OCI-LY1 (cell line): ENCODE measurements at regions not wholly inside any gene's neighbourhood (a gene's known extent, or its start where the extent isn't known, plus 50 kb on each side); places are given as distances from the start of the nearest gene placed in this dataset.

Source experiments
- H2AFZ ChIP-seq: fragments of 200-600 bp; sonication (generic), shearing (Covaris generic); 2 replicates; pipeline ENCODE4 v1.6.0; 2014; ENCODE audit warnings: antibody characterized with exemption, mild to moderate bottlenecking, low read length
- H3F3A ChIP-seq: fragments of 200-600 bp; sonication (generic), shearing (Covaris generic); 2 replicates; pipeline ENCODE4 v1.6.0; 2014; ENCODE audit warnings: mild to moderate bottlenecking, antibody characterized with exemption, low read length, moderate library complexity; ENCODE audit not compliant: insufficient read depth
- H3K27ac ChIP-seq: fragments of 200-600 bp; sonication (generic); 2 replicates; pipeline ENCODE4 v1.5.1; 2014; ENCODE audit warnings: low read length, mixed run types, mild to moderate bottlenecking, low read depth; ENCODE audit not compliant: poor library complexity, severe bottlenecking
- H3K27me3 ChIP-seq: fragments of 200-600 bp; sonication (generic); 2 replicates; pipeline ENCODE4 v1.6.0; 2014; ENCODE audit warnings: antibody characterized with exemption, mild to moderate bottlenecking, low read length, moderate library complexity; ENCODE audit not compliant: insufficient read depth
- H3K36me3 ChIP-seq: fragments of 200-600 bp; sonication (generic); 2 replicates; pipeline ENCODE4 v1.6.1; 2014; ENCODE audit warnings: mild to moderate bottlenecking, antibody characterized with exemption, low read length, moderate library complexity, mixed read lengths; ENCODE audit not compliant: insufficient read depth
- H3K4me1 ChIP-seq: fragments of 200-600 bp; sonication (generic); 2 replicates; pipeline ENCODE4 v1.5.1; 2014; ENCODE audit warnings: mild to moderate bottlenecking, low read length, moderate library complexity; ENCODE audit not compliant: insufficient read depth, severe bottlenecking
- H3K4me2 ChIP-seq: fragments of 200-600 bp; sonication (generic), shearing (Covaris generic); 2 replicates; pipeline ENCODE4 v1.6.1; 2014; ENCODE audit warnings: low read length
- H3K4me3 ChIP-seq: fragments of 200-600 bp; sonication (generic); 2 replicates; pipeline ENCODE4 v1.5.1; 2014; ENCODE audit warnings: low read length, low read depth, mild to moderate bottlenecking, mixed read lengths; ENCODE audit not compliant: poor library complexity, severe bottlenecking
- H3K79me2 ChIP-seq: fragments of 200-600 bp; shearing (Covaris generic); 2 replicates; pipeline ENCODE4 v1.6.1; 2016; ENCODE audit warnings: mixed run types, low read length, mixed read lengths; ENCODE audit not compliant: insufficient read depth
- H3K9ac ChIP-seq: fragments of 200-600 bp; sonication (generic), shearing (Covaris generic); 2 replicates; pipeline ENCODE4 v1.6.1; 2014; ENCODE audit warnings: mild to moderate bottlenecking, low read length, mixed read lengths
- H3K9me2 ChIP-seq: fragments of 200-600 bp; sonication (generic), shearing (Covaris generic); 2 replicates; pipeline ENCODE4 v1.6.1; 2014; ENCODE audit warnings: low read depth, mild to moderate bottlenecking, low read length, mixed read lengths
- H3K9me3 ChIP-seq: fragments of 200-600 bp; shearing (Covaris generic); 2 replicates; pipeline ENCODE4 v1.6.1; 2014; ENCODE audit warnings: low read length, mixed read lengths
- H4K20me1 ChIP-seq: fragments of 200-600 bp; sonication (generic), shearing (Covaris generic); 2 replicates; pipeline ENCODE4 v1.6.0; 2016; ENCODE audit warnings: mild to moderate bottlenecking, low read length; ENCODE audit not compliant: insufficient read depth
- CTCF ChIP-seq: fragments of 200-600 bp; sonication (generic), shearing (Covaris generic); IDR thresholded peaks from 2 replicates; pipeline ENCODE4 v1.5.1; 2017; ENCODE audit warnings: mild to moderate bottlenecking, antibody characterized with exemption, low read length, moderate library complexity, mixed read lengths
- EZH2 ChIP-seq: fragments of 200-600 bp; sonication (generic), shearing (Covaris generic); IDR thresholded peaks from 2 replicates; pipeline ENCODE4 v1.8.0; 2017; ENCODE audit warnings: borderline replicate concordance, mixed run types, mild to moderate bottlenecking, antibody characterized with exemption, low read length, moderate library complexity, mixed read lengths

- H3K9me2 ChIP-seq = no peaks in the 10 kb centered on the region
- no peak overlapping the region for H2AFZ ChIP-seq
- no peaks in the 10 kb centered on the region for H3K4me1 ChIP-seq
- no peak overlapping the region for H3K9ac ChIP-seq
- no peaks in the 10 kb centered on the region for H3K79me2 ChIP-seq
- H3K4me3 ChIP-seq = no peak overlapping the region
- H3K27ac ChIP-seq = no peak overlapping the region
- H3K36me3 ChIP-seq = no peaks in the 10 kb centered on the region
- no peaks in the 10 kb centered on the region for H4K20me1 ChIP-seq
- H3F3A ChIP-seq = no peaks in the 10 kb centered on the region
- no peaks in the 10 kb centered on the region for H3K27me3 ChIP-seq
- no peak overlapping the region for H3K4me2 ChIP-seq
- no peaks in the 10 kb centered on the region for H3K9me3 ChIP-seq
- TF ChIP-seq EZH2 (no peak), CTCF (no peak)
These were observed 361.4 kb downstream of the KIF20B start for GRCh38 chr10:90062786-90063185.

GRCh38 chr10:90064295-90064694 lies 362.9 kb downstream of the KIF20B start:
- Histone ChIP-seq H3K79me2 (no peaks in the 10 kb centered on the region), H4K20me1 (no peaks in the 10 kb centered on the region), H3K9me2 (no peaks in the 10 kb centered on the region), H3K27ac (no peak overlapping the region), H3K9me3 (no peaks in the 10 kb centered on the region), H3K4me3 (no peak overlapping the region), H3K36me3 (no peaks in the 10 kb centered on the region), H3K4me2 (no peak overlapping the region), H3K27me3 (no peaks in the 10 kb centered on the region), H3K4me1 (no peaks in the 10 kb centered on the region), H3F3A (no peaks in the 10 kb centered on the region), H2AFZ (no peak overlapping the region), H3K9ac (no peak overlapping the region)
- no peak for TF ChIP-seq CTCF
- TF ChIP-seq EZH2 = no peak

- Histone ChIP-seq H3K36me3 (no peaks in the 10 kb centered on the region), H4K20me1 (no peaks in the 10 kb centered on the region), H3K79me2 (no peaks in the 10 kb centered on the region), H3K9me2 (no peaks in the 10 kb centered on the region), H3K9me3 (no peaks in the 10 kb centered on the region), H3K4me3 (no peak overlapping the region), H3K27ac (no peak overlapping the region), H2AFZ (no peak overlapping the region), H3F3A (no peaks in the 10 kb centered on the region), H3K9ac (no peak overlapping the region), H3K27me3 (no peaks in the 10 kb centered on the region), H3K4me2 (no peak overlapping the region), H3K4me1 (no peaks in the 10 kb centered on the region)
- TF ChIP-seq CTCF (no peak), EZH2 (no peak)
These were observed 365.0 kb downstream of the KIF20B start for GRCh38 chr10:90066435-90066834.
